Adrenal gland (tissue), 5 donors: ENCODE measurements at regions not wholly inside any gene's neighbourhood (a gene's known extent, or its start where the extent isn't known, plus 50 kb on each side); places are given as distances from the start of the nearest gene placed in this dataset.

Experiments used
- CTCF ChIP-seq, 6 experiments: fragments of 450-650 bp in 4 of 6; fragments of 200-600 bp in 2 of 6; sonication (generic) in 1 of 6; IDR thresholded peaks; 1 replicate in 5 of 6; 2 replicates in 1 of 6; pipeline versions ENCODE4 v1.5.1 to v1.8.0; 2016 to 2021; ENCODE audit warnings: antibody characterized with exemption in 6 of 6, mild to moderate bottlenecking in 2 of 6, moderate library complexity in 1 of 6
- POLR2A ChIP-seq, 2 donors: fragments of 450-650 bp; IDR thresholded peaks; one replicate each; pipeline ENCODE4 v1.6.1; 2017; ENCODE audit warnings: antibody characterized with exemption in 2 of 2, mild to moderate bottlenecking in 2 of 2, moderate library complexity in 1 of 2
- donor health status: DM: no; HTN: no; CAD: no.

DNA sequence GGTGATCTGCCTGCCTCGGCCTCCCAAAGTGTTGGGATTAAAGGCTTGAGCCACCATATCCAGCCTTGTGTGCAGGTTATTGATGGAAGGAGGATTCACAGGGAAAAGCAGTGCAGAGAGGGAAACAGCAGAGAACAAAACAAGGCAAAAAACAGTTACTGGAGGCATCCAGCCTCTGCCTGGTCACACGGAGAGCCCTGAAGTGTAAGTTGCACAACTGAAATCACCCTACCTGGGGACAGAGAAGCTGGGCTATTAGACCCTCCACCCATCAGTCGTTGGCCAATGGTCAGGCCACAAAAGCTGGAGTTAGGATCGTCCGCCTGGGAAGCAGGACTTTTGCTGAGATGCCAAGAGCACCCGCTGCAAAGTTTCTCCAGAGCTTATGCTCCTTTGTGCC lies 57.9 kb upstream of the BCO1 start:
- TF ChIP-seq CTCF (IDR thresholded peaks at IDR 0.05) (no peak), POLR2A (IDR thresholded peaks at IDR 0.05) (no peak)
